Endothelial cell of umbilical vein (primary cell): ENCODE measurements at regions not wholly inside any gene's neighbourhood (a gene's known extent, or its start where the extent isn't known, plus 50 kb on each side); places are given as distances from the start of the nearest gene placed in this dataset.

Source experiments
- EZH2 ChIP-seq: IDR thresholded peaks from 2 replicates; pipeline ENCODE4 v1.6.1; 2012; ENCODE audit warnings: borderline replicate concordance, low read depth, mild to moderate bottlenecking, moderate library complexity, low read length, inconsistent platforms; ENCODE audit not compliant: severe bottlenecking
- FOS ChIP-seq: IDR thresholded peaks from 2 replicates; pipeline ENCODE4 v1.6.1; 2011; ENCODE audit warnings: mild to moderate bottlenecking, low read length, moderate library complexity, borderline replicate concordance; ENCODE audit not compliant: insufficient read depth
- JUN ChIP-seq: IDR thresholded peaks from 2 replicates; pipeline ENCODE4 v1.6.1; 2011; ENCODE audit warnings: borderline replicate concordance, low read depth; ENCODE audit not compliant: insufficient read length, insufficient read depth
- POLR2A ChIP-seq: IDR thresholded peaks from 2 replicates; pipeline ENCODE4 v1.6.1; 2012; ENCODE audit warnings: low read depth, mild to moderate bottlenecking, control low read depth, low read length
- POLR2AphosphoS5 ChIP-seq: IDR thresholded peaks from 2 replicates; pipeline ENCODE4 v1.6.1; 2012; ENCODE audit warnings: low read depth, mild to moderate bottlenecking, control low read depth, low read length, moderate library complexity; ENCODE audit not compliant: insufficient read depth
- TF ChIP-seq, protein P1 (sequence below), 2 donors: IDR thresholded peaks; 1 replicate in 1 of 2; 2 replicates in 1 of 2; pipeline ENCODE4 v1.5.1; 2011; ENCODE audit warnings: low read length in 2 of 2, mild to moderate bottlenecking in 2 of 2, moderate library complexity in 2 of 2, control low read depth in 1 of 2, inconsistent platforms in 1 of 2, low read depth in 1 of 2; ENCODE audit not compliant: insufficient read depth in 1 of 2; ENCODE audit errors: extremely low read depth in 1 of 2
- TF ChIP-seq, protein P2 (sequence below): IDR thresholded peaks from 2 replicates; pipeline ENCODE4 v1.6.1; 2011; ENCODE audit not compliant: insufficient read depth, insufficient read length

DNA sequence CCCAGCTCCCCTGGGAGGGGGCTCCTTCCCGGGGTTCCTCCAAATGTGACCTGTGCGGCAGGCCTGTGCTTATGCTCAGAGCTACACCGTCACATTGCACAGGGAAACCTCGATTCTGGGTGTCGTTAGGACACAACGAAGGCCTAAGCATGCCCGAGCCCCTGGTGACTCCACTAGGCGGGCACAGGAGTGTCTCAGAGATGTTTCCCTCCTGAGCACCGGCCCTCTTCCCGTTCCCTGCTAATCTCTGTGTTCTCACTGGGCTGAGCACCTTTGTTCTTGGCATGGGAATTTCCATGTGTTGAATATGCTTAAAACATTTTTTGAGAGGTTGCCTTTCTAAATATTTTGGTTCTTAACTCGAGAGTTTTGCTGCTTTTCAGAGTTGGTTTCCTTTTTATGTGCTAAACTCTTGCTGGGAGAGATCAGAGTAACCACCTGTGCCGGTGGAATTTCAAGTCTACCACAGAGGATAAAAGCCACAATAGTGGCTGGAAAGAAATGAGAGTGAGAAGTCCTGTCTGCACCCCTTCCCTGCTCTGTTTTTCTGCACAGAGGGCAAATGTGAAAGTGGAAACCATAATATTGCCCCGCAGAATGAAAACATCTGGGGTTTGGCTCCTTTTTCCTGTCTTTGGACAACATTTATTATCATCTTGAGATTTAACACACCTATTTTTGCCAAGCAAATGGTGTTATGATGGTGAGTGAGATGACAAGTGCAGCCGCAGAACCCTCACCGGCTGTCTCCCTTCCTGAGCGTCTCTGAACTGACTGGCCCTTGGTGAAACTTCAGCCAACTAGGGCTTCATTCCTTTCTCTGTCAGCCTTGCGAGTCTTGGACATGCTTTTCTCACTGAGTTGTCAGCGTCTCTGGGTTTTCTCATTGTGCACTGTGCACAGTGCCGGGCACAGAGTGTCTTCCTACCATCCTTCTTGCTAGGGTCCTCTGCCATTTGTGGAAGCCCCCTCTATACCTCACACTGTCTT, 154.1 kb downstream of the VAPA start:
- TF ChIP-seq, protein P1, sequence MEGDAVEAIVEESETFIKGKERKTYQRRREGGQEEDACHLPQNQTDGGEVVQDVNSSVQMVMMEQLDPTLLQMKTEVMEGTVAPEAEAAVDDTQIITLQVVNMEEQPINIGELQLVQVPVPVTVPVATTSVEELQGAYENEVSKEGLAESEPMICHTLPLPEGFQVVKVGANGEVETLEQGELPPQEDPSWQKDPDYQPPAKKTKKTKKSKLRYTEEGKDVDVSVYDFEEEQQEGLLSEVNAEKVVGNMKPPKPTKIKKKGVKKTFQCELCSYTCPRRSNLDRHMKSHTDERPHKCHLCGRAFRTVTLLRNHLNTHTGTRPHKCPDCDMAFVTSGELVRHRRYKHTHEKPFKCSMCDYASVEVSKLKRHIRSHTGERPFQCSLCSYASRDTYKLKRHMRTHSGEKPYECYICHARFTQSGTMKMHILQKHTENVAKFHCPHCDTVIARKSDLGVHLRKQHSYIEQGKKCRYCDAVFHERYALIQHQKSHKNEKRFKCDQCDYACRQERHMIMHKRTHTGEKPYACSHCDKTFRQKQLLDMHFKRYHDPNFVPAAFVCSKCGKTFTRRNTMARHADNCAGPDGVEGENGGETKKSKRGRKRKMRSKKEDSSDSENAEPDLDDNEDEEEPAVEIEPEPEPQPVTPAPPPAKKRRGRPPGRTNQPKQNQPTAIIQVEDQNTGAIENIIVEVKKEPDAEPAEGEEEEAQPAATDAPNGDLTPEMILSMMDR (IDR thresholded peaks at IDR 0.05; ENCODE audit: extremely low read depth in 1 of 2, insufficient read depth in 1 of 2, low read depth in 1 of 2, low read length in 2 of 2), result no peak
- TF ChIP-seq POLR2AphosphoS5 (no peak), EZH2 (no peak), POLR2A (no peak), FOS (no peak), JUN (no peak)
- TF ChIP-seq, protein P2, sequence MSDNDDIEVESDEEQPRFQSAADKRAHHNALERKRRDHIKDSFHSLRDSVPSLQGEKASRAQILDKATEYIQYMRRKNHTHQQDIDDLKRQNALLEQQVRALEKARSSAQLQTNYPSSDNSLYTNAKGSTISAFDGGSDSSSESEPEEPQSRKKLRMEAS, result no peak
